ENCODE measurements at regions not wholly inside any gene's neighbourhood (a gene's known extent, or its start where the extent isn't known, plus 50 kb on each side); places are given as distances from the start of the nearest gene placed in this dataset.
"Not testable (repeated sequence)": the region's sequence is repeated elsewhere in the genome, so short reads cannot be mapped to it uniquely, and the experiment has no call there.

DNA sequence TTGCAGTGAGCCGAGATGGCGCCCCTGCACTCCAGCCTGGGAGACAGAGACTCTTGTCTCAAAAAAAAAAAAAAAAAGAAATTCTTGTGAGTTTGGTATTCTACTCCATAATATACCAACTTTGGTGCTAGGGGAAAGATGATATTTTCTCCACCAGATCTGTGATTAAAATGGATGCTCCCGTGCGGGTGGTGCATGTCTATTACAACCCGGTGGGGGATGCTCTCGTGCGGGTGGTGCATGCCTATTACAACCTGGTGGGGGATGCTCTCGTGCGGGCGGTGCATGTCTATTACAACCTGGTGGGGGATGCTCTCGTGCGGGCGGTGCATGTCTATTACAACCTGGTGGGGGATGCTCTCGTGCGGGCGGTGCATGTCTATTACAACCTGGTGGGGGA, 244.1 kb upstream of the RGMA start:
- not testable (repeated sequence) for TF ChIP-seq SP1 (CRISPR knock-in tag; conservative IDR thresholded peaks at IDR 0.05); SMAD4 (CRISPR knock-in tag; IDR thresholded peaks at IDR 0.05); ESRRA (CRISPR knock-in tag; IDR thresholded peaks at IDR 0.05; ENCODE audit: borderline replicate concordance); MXD4 (CRISPR knock-in tag; IDR thresholded peaks at IDR 0.05; ENCODE audit: borderline replicate concordance); ZNF423 (CRISPR knock-in tag; IDR thresholded peaks at IDR 0.05); FOXP1 (CRISPR knock-in tag; IDR thresholded peaks at IDR 0.05; ENCODE audit: borderline replicate concordance); JAZF1 (CRISPR knock-in tag; IDR thresholded peaks at IDR 0.05)
- TF ChIP-seq, protein P1, sequence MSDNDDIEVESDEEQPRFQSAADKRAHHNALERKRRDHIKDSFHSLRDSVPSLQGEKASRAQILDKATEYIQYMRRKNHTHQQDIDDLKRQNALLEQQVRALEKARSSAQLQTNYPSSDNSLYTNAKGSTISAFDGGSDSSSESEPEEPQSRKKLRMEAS (CRISPR knock-in tag; IDR thresholded peaks at IDR 0.05): not testable (repeated sequence)
- TF ChIP-seq, protein P2, sequence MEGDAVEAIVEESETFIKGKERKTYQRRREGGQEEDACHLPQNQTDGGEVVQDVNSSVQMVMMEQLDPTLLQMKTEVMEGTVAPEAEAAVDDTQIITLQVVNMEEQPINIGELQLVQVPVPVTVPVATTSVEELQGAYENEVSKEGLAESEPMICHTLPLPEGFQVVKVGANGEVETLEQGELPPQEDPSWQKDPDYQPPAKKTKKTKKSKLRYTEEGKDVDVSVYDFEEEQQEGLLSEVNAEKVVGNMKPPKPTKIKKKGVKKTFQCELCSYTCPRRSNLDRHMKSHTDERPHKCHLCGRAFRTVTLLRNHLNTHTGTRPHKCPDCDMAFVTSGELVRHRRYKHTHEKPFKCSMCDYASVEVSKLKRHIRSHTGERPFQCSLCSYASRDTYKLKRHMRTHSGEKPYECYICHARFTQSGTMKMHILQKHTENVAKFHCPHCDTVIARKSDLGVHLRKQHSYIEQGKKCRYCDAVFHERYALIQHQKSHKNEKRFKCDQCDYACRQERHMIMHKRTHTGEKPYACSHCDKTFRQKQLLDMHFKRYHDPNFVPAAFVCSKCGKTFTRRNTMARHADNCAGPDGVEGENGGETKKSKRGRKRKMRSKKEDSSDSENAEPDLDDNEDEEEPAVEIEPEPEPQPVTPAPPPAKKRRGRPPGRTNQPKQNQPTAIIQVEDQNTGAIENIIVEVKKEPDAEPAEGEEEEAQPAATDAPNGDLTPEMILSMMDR (IDR thresholded peaks at IDR 0.05): not testable (repeated sequence)
- TF ChIP-seq, protein P3, sequence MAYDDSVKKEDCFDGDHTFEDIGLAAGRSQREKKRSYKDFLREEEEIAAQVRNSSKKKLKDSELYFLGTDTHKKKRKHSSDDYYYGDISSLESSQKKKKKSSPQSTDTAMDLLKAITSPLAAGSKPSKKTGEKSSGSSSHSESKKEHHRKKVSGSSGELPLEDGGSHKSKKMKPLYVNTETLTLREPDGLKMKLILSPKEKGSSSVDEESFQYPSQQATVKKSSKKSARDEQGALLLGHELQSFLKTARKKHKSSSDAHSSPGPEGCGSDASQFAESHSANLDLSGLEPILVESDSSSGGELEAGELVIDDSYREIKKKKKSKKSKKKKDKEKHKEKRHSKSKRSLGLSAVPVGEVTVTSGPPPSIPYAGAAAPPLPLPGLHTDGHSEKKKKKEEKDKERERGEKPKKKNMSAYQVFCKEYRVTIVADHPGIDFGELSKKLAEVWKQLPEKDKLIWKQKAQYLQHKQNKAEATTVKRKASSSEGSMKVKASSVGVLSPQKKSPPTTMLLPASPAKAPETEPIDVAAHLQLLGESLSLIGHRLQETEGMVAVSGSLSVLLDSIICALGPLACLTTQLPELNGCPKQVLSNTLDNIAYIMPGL (CRISPR knock-in tag; IDR thresholded peaks at IDR 0.05): not testable (repeated sequence)
- TF ChIP-seq, protein P4, sequence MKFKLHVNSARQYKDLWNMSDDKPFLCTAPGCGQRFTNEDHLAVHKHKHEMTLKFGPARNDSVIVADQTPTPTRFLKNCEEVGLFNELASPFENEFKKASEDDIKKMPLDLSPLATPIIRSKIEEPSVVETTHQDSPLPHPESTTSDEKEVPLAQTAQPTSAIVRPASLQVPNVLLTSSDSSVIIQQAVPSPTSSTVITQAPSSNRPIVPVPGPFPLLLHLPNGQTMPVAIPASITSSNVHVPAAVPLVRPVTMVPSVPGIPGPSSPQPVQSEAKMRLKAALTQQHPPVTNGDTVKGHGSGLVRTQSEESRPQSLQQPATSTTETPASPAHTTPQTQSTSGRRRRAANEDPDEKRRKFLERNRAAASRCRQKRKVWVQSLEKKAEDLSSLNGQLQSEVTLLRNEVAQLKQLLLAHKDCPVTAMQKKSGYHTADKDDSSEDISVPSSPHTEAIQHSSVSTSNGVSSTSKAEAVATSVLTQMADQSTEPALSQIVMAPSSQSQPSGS (CRISPR knock-in tag; IDR thresholded peaks at IDR 0.05; ENCODE audit: borderline replicate concordance, low read depth): not testable (repeated sequence)
- TF ChIP-seq, protein P5, sequence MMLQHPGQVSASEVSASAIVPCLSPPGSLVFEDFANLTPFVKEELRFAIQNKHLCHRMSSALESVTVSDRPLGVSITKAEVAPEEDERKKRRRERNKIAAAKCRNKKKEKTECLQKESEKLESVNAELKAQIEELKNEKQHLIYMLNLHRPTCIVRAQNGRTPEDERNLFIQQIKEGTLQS (CRISPR knock-in tag; conservative IDR thresholded peaks at IDR 0.05): not testable (repeated sequence)
